HG03139 (cell line): ENCODE measurements at regions not wholly inside any gene's neighbourhood (a gene's known extent, or its start where the extent isn't known, plus 50 kb on each side); places are given as distances from the start of the nearest gene placed in this dataset.
"Not testable (repeated sequence)": the region's sequence is repeated elsewhere in the genome, so short reads cannot be mapped to it uniquely, and the experiment has no call there.

Source experiments
- ATAC-seq: cut with Tn5 transposase; IDR thresholded peaks from one replicate; pipeline ENCODE4 v1.9.1; 2021; ENCODE audit not compliant: unreplicated experiment

- no peak for ATAC-seq
These were observed 100.4 kb upstream of the PMCH start for GRCh38 chr12:102298022-102298421.

GRCh38 chr12:102297412-102297811 is 99.8 kb upstream of the PMCH start:
- ATAC-seq = no peak

- ATAC-seq = no peak
These were observed 96.9 kb upstream of the PMCH start for GRCh38 chr12:102294568-102294967.

GRCh38 chr12:102291498-102292440 is 94.1 kb upstream of the PMCH start:
- ATAC-seq = not testable (repeated sequence)

- ATAC-seq = not testable (repeated sequence)
These were observed 92.1 kb upstream of the PMCH start for GRCh38 chr12:102289702-102290101.

GRCh38 chr12:102281231-102281630 is 83.6 kb upstream of the PMCH start:
- no peak for ATAC-seq

GRCh38 chr12:102255687-102256086 is 58.1 kb upstream of the PMCH start:
- ATAC-seq = not testable (repeated sequence)

GRCh38 chr12:102251005-102251404 is 53.4 kb upstream of the PMCH start:
- ATAC-seq = not testable (repeated sequence)

- no peak for ATAC-seq
These were observed 51.6 kb upstream of the PMCH start for GRCh38 chr12:102249079-102249841.
